SK-N-SH (cell line): ENCODE measurements at regions not wholly inside any gene's neighbourhood (a gene's known extent, or its start where the extent isn't known, plus 50 kb on each side); places are given as distances from the start of the nearest gene placed in this dataset.

ENCODE experiments used
- CTCF ChIA-PET: fragments of 300-600, 350-600 bp; formaldehyde crosslinking; extraction: SDS; loops from one replicate; lab custom pipeline; 2021; lab: Yijun Ruan, JAX
- POLR2A ChIA-PET: fragments of 350-600 bp; sonication (Branson Sonifier 250); formaldehyde crosslinking; extraction: SDS; loops from one replicate; lab custom pipeline; 2020; ENCODE audit warnings: antibody characterized with exemption, inconsistent platforms; lab: Yijun Ruan, JAX
- DNase-seq: peaks from one replicate; pipeline ENCODE4 v3.0.0; 2012
- H2AFZ ChIP-seq: fragments of 200-600 bp; sonication (generic); 2 replicates; pipeline ENCODE4 v1.8.1; 2016; ENCODE audit warnings: antibody characterized with exemption, mild to moderate bottlenecking, low read depth
- H3F3A ChIP-seq: fragments of 200-600 bp; sonication (generic); replicated peaks from 2 replicates; pipeline ENCODE3; 2016; ENCODE audit warnings: antibody characterized with exemption, mild to moderate bottlenecking; ENCODE audit not compliant: insufficient read depth
- H3K27ac ChIP-seq, 2 experiments: fragments of 200-500 bp in 1 of 2; fragments of 200-600 bp in 1 of 2; sonication (Bioruptor generic) in 1 of 2; sonication (generic), shearing (Covaris generic) in 1 of 2; 2 replicates each; pipeline versions ENCODE4 v1.5.1 to v1.6.1; 2014 to 2016; ENCODE audit warnings: low read depth in 2 of 2, inconsistent platforms in 1 of 2, low read length in 1 of 2, mild to moderate bottlenecking in 1 of 2, mixed read lengths in 1 of 2
- H3K27me3 ChIP-seq: fragments of 200-600 bp; sonication (generic), shearing (Covaris generic); 2 replicates; pipeline ENCODE4 v1.6.1; 2016; ENCODE audit warnings: mixed run types; ENCODE audit not compliant: insufficient read depth
- H3K36me3 ChIP-seq, 2 experiments: fragments of 200-500 bp in 1 of 2; fragments of 200-600 bp in 1 of 2; sonication (Bioruptor generic) in 1 of 2; sonication (generic) in 1 of 2; replicated peaks in 1 of 2; 2 replicates each; pipeline versions ENCODE3 to v1.5.1; 2014 to 2016; ENCODE audit warnings: low read length in 1 of 2, mild to moderate bottlenecking in 1 of 2; ENCODE audit not compliant: insufficient read depth in 2 of 2, control insufficient read depth in 1 of 2
- H3K4me1 ChIP-seq, 2 experiments: fragments of 200-500 bp in 1 of 2; fragments of 200-600 bp in 1 of 2; sonication (Bioruptor generic) in 1 of 2; sonication (generic), shearing (Covaris generic) in 1 of 2; 2 replicates each; pipeline versions ENCODE4 v1.5.1 to v1.6.1; 2014 to 2016; ENCODE audit warnings: low read depth in 1 of 2, low read length in 1 of 2, mixed run types in 1 of 2; ENCODE audit not compliant: insufficient read depth in 2 of 2, control insufficient read depth in 1 of 2
- H3K4me2 ChIP-seq: fragments of 200-600 bp; sonication (generic), shearing (Covaris generic); 2 replicates; pipeline ENCODE4 v1.6.1; 2017; ENCODE audit warnings: mixed run types
- H3K4me3 ChIP-seq, 2 experiments: fragments of 200-500 bp in 1 of 2; fragments of 200-600 bp in 1 of 2; sonication (Bioruptor generic) in 1 of 2; sonication (generic), shearing (Covaris generic) in 1 of 2; 2 replicates each; pipeline versions ENCODE4 v1.5.1 to v1.8.1; 2014 to 2016; ENCODE audit warnings: low read depth in 2 of 2, inconsistent platforms in 1 of 2, low read length in 1 of 2, mild to moderate bottlenecking in 1 of 2, mixed read lengths in 1 of 2, moderate library complexity in 1 of 2
- H3K79me2 ChIP-seq: fragments of 200-600 bp; sonication (generic); 2 replicates; pipeline ENCODE4 v1.8.1; 2017; ENCODE audit warnings: mild to moderate bottlenecking; ENCODE audit not compliant: insufficient read depth
- H3K9ac ChIP-seq: fragments of 200-600 bp; sonication (generic); 2 replicates; pipeline ENCODE4 v1.6.1; 2017; ENCODE audit warnings: mixed run types
- H3K9me2 ChIP-seq: fragments of 200-600 bp; sonication (generic); 2 replicates; pipeline ENCODE4 v1.6.1; 2017; ENCODE audit warnings: mixed run types
- H3K9me3 ChIP-seq: fragments of 200-600 bp; sonication (generic); 2 replicates; pipeline ENCODE4 v1.6.1; 2017; ENCODE audit warnings: mixed run types, mild to moderate bottlenecking, moderate library complexity
- H4K20me1 ChIP-seq: fragments of 200-600 bp; sonication (generic); 2 replicates; pipeline ENCODE4 v1.6.1; 2017; ENCODE audit warnings: mild to moderate bottlenecking, mixed run types; ENCODE audit not compliant: insufficient read depth
- CHD2 ChIP-seq: fragments of 150-350 bp; IDR thresholded peaks from 2 replicates; pipeline ENCODE4 v1.6.1; 2018; ENCODE audit warnings: low read length; ENCODE audit not compliant: partially characterized antibody
- CTCF ChIP-seq: fragments of 200-600 bp; sonication (generic); IDR thresholded peaks from 2 replicates; pipeline ENCODE4 v1.6.1; 2017; ENCODE audit warnings: antibody characterized with exemption, mild to moderate bottlenecking, moderate library complexity
- ELF1 ChIP-seq: IDR thresholded peaks from 2 replicates; pipeline ENCODE4 v1.4.0; 2012
- EP300 ChIP-seq, 2 experiments: IDR thresholded peaks; 2 replicates each; pipeline versions ENCODE4 v1.4.0 to v1.6.1; 2012; ENCODE audit warnings: borderline replicate concordance in 1 of 2, low read depth in 1 of 2, low read length in 1 of 2
- EZH2phosphoT487 ChIP-seq: fragments of 200-600 bp; sonication (generic); IDR thresholded peaks from 2 replicates; pipeline ENCODE4 v1.6.1; 2017; ENCODE audit warnings: low read depth, mixed run types, mild to moderate bottlenecking, antibody characterized with exemption, moderate library complexity, borderline replicate concordance
- GABPA ChIP-seq: IDR thresholded peaks from 2 replicates; pipeline ENCODE4 v1.4.0; 2012; ENCODE audit warnings: low read depth, mild to moderate bottlenecking
- JUND ChIP-seq: IDR thresholded peaks from 2 replicates; pipeline ENCODE4 v1.4.0; 2012
- MAX ChIP-seq: IDR thresholded peaks from 2 replicates; pipeline ENCODE4 v1.4.0; 2012; ENCODE audit warnings: low read depth
- MXI1 ChIP-seq: IDR thresholded peaks from 2 replicates; pipeline ENCODE4 v1.6.1; 2012; ENCODE audit warnings: mild to moderate bottlenecking, low read depth, low read length, improper control_type of control experiment
- NRF1 ChIP-seq: IDR thresholded peaks from 2 replicates; pipeline ENCODE4 v1.6.1; 2012; ENCODE audit warnings: low read depth, mild to moderate bottlenecking, low read length
- POLR2AphosphoS5 ChIP-seq: IDR thresholded peaks from 2 replicates; pipeline ENCODE4 v1.6.1; 2012; ENCODE audit warnings: low read depth, low read length
- RCOR1 ChIP-seq: fragments of 150-350 bp; IDR thresholded peaks from 2 replicates; pipeline ENCODE4 v1.6.1; 2017; ENCODE audit warnings: antibody characterized with exemption, low read length
- RFX5 ChIP-seq: IDR thresholded peaks from 2 replicates; pipeline ENCODE4 v1.6.1; 2012; ENCODE audit warnings: mild to moderate bottlenecking, improper control_type of control experiment, low read length
- SMC3 ChIP-seq: IDR thresholded peaks from 2 replicates; pipeline ENCODE4 v1.6.1; 2012; ENCODE audit warnings: low read depth, low read length, improper control_type of control experiment
- TAF1 ChIP-seq: IDR thresholded peaks from 2 replicates; pipeline ENCODE4 v1.6.1; 2012; ENCODE audit warnings: low read depth, mild to moderate bottlenecking, low read length, moderate library complexity, borderline replicate concordance
- YY1 ChIP-seq: IDR thresholded peaks from 2 replicates; pipeline ENCODE4 v1.4.0; 2012; ENCODE audit warnings: low read depth, mild to moderate bottlenecking
- ZBTB33 ChIP-seq: IDR thresholded peaks from 2 replicates; pipeline ENCODE4 v1.4.0; 2012; ENCODE audit warnings: low read depth, borderline replicate concordance
- WGBS: methylation state at CpG from one replicate; pipeline ENCODE4 v1.1.6; 2017; ENCODE audit warnings: low lambda C conversion rate; 5-methylcytosine and 5-hydroxymethylcytosine counted together
- TF ChIP-seq, protein P1 (sequence below): fragments of 150-350 bp; IDR thresholded peaks from 2 replicates; pipeline ENCODE4 v1.6.1; 2016; ENCODE audit warnings: mild to moderate bottlenecking, low read depth, low read length
- TF ChIP-seq, protein P2 (sequence below): IDR thresholded peaks from 2 replicates; pipeline ENCODE4 v1.4.0; 2012; ENCODE audit warnings: low read depth, borderline replicate concordance
- TF ChIP-seq, protein P3 (sequence below): IDR thresholded peaks from 2 replicates; pipeline ENCODE4 v1.6.1; 2012; ENCODE audit warnings: mild to moderate bottlenecking, low read depth, low read length, moderate library complexity

DNA sequence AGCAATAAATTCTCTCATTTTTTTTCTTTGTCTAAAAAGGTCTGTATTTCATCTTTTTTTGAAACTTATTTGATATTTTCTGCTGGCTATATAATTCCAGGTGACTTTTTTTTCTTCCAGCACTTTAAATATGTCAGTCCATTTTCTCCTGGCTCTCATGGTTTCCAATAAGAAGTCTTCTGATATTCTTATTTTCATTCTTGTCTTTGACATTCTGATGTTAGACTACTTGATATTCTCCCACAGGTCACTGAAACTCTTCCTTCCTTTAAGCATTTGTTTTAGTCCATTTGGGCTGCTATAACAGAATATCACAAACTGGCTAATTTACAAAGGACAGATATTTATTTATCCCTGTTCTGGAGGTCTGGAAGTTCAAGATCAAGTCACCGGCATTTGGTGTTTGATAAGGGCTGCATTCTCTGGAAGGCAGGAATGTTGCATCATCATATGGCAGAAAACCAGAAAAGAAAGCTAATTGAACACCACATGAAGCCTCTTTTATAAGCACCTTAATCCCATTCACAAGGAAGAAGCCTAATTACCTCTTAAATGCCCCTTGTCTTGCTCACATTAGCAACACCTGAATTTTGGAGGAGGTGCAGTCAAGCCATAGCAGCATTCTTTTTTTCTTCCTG is 242.1 kb upstream of the TNRC6C start:
- H3F3A ChIP-seq = no peaks in the 10 kb centered on the region
- TF ChIP-seq CTCF = no peak
- no peak for TF ChIP-seq TAF1
- TF ChIP-seq POLR2AphosphoS5 = no peak
- TF ChIP-seq EP300 (IDR thresholded peaks at IDR 0.05; ENCODE audit: borderline replicate concordance in 1 of 2, low read depth in 1 of 2, low read length in 1 of 2) = no peak
- no peak for TF ChIP-seq SMC3
- no peak for TF ChIP-seq ELF1
- TF ChIP-seq JUND = no peak
- TF ChIP-seq, protein P1, sequence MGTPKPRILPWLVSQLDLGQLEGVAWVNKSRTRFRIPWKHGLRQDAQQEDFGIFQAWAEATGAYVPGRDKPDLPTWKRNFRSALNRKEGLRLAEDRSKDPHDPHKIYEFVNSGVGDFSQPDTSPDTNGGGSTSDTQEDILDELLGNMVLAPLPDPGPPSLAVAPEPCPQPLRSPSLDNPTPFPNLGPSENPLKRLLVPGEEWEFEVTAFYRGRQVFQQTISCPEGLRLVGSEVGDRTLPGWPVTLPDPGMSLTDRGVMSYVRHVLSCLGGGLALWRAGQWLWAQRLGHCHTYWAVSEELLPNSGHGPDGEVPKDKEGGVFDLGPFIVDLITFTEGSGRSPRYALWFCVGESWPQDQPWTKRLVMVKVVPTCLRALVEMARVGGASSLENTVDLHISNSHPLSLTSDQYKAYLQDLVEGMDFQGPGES = no peak
- TF ChIP-seq YY1 = no peak
- TF ChIP-seq CHD2 = no peak
- no peak for TF ChIP-seq GABPA
- TF ChIP-seq RFX5 = no peak
- TF ChIP-seq ZBTB33 = no peak
- TF ChIP-seq, protein P2, sequence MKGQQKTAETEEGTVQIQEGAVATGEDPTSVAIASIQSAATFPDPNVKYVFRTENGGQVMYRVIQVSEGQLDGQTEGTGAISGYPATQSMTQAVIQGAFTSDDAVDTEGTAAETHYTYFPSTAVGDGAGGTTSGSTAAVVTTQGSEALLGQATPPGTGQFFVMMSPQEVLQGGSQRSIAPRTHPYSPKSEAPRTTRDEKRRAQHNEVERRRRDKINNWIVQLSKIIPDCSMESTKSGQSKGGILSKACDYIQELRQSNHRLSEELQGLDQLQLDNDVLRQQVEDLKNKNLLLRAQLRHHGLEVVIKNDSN = no peak
- TF ChIP-seq, protein P3, sequence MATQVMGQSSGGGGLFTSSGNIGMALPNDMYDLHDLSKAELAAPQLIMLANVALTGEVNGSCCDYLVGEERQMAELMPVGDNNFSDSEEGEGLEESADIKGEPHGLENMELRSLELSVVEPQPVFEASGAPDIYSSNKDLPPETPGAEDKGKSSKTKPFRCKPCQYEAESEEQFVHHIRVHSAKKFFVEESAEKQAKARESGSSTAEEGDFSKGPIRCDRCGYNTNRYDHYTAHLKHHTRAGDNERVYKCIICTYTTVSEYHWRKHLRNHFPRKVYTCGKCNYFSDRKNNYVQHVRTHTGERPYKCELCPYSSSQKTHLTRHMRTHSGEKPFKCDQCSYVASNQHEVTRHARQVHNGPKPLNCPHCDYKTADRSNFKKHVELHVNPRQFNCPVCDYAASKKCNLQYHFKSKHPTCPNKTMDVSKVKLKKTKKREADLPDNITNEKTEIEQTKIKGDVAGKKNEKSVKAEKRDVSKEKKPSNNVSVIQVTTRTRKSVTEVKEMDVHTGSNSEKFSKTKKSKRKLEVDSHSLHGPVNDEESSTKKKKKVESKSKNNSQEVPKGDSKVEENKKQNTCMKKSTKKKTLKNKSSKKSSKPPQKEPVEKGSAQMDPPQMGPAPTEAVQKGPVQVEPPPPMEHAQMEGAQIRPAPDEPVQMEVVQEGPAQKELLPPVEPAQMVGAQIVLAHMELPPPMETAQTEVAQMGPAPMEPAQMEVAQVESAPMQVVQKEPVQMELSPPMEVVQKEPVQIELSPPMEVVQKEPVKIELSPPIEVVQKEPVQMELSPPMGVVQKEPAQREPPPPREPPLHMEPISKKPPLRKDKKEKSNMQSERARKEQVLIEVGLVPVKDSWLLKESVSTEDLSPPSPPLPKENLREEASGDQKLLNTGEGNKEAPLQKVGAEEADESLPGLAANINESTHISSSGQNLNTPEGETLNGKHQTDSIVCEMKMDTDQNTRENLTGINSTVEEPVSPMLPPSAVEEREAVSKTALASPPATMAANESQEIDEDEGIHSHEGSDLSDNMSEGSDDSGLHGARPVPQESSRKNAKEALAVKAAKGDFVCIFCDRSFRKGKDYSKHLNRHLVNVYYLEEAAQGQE = no peak
- TF ChIP-seq MXI1 = no peak
- TF ChIP-seq EZH2phosphoT487 = no peak
- no peak for TF ChIP-seq RCOR1
- no peak for TF ChIP-seq MAX
- TF ChIP-seq NRF1 = no peak
- TF ChIP-seq, all 33 proteins: peak for 0
- 0 out of 2 replicates have a peak, but pooled peaks cover 3% of the 10 kb centered on the region for H3K9me2 ChIP-seq
- POLR2A ChIA-PET = interaction anchor here (0.8 kb wide), 1 partner anchor 18 kb away, joined by 3 read pairs; no protein-coding TSS in a partner anchor
- H3K4me1 ChIP-seq = peaks cover 0 to under 1% of the 10 kb centered on the region in 2 experiments; a peak in 1 of 4 replicates
- CTCF ChIA-PET = no interaction called here
- H3K27me3 ChIP-seq = 0 out of 2 replicates have a peak, but pooled peaks cover 3% of the 10 kb centered on the region
- H3K79me2 ChIP-seq = no peaks in the 10 kb centered on the region
- DNase-seq = no peak
- WGBS = 42% methylated on average over 1 of the region's 1 CpG
- H3K4me2 ChIP-seq = no peak overlapping the region
- H3K9ac ChIP-seq = no peak overlapping the region
- H4K20me1 ChIP-seq = no peaks in the 10 kb centered on the region
- no peak overlapping the region for H3K4me3 ChIP-seq
- H3K9me3 ChIP-seq = peaks cover 16% of the 10 kb centered on the region
- no peak overlapping the region for H2AFZ ChIP-seq
- peaks cover 0 to 5% of the 10 kb centered on the region in 2 experiments for H3K36me3 ChIP-seq
- no peak overlapping the region for H3K27ac ChIP-seq
